Stimulated activated CD8-positive, alpha-beta memory T cell treated with anti-CD3 and anti-CD28 coated beads, Interleukin-7, amount 100 ng/mL, for 48 hours (primary cell): ENCODE measurements at regions not wholly inside any gene's neighbourhood (a gene's known extent, or its start where the extent isn't known, plus 50 kb on each side); places are given as distances from the start of the nearest gene placed in this dataset.

Experiments used
- DNase-seq, 2 donors: peaks; one replicate each; pipeline ENCODE4 v3.0.0-alpha.2; 2020; ENCODE audit warnings: low read depth in 1 of 2; ENCODE audit errors: extremely low read depth in 1 of 2

GRCh38 chr10:125460326-125460725 lies 222.6 kb downstream of the TEX36 start:
- no peak for DNase-seq

GRCh38 chr10:125457406-125457805 lies 225.6 kb downstream of the TEX36 start:
- no peak for DNase-seq

DNA sequence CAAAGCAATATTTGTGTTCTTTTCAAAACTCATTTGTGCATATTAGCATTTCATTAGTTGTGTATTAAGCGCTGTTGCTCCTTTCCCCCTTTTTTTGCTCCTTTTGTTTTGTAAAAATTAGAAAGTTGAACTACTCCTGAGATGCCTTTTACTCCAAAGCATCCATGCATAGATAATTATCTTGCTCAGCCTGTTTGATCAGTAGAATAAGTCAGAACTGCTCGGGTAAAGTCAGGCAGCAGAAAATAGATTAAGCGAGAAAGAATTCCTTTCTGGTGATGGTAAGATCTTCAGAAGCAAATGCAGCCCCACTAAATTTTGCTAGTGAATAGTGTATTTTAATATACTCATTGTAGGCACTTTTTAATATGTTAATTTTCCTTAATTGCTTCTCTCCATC lies 227.1 kb downstream of the TEX36 start:
- DNase-seq = no peak

- DNase-seq = no peak
These were observed 227.5 kb downstream of the TEX36 start for GRCh38 chr10:125455431-125455830.

GRCh38 chr10:125451319-125451718 lies 231.6 kb downstream of the TEX36 start:
- DNase-seq = no peak

- no peak for DNase-seq
These were observed 232.7 kb downstream of the TEX36 start for GRCh38 chr10:125450218-125450617.

- DNase-seq = no peak
These were observed 233.4 kb downstream of the TEX36 start for GRCh38 chr10:125449571-125449970.

- DNase-seq = no peak
These were observed 234.4 kb downstream of the TEX36 start for GRCh38 chr10:125448596-125448995.

GRCh38 chr10:125444790-125445189 lies 238.2 kb downstream of the TEX36 start:
- DNase-seq = no peak

- DNase-seq = no peak
These were observed 240.0 kb downstream of the TEX36 start for GRCh38 chr10:125442856-125443540.

DNA sequence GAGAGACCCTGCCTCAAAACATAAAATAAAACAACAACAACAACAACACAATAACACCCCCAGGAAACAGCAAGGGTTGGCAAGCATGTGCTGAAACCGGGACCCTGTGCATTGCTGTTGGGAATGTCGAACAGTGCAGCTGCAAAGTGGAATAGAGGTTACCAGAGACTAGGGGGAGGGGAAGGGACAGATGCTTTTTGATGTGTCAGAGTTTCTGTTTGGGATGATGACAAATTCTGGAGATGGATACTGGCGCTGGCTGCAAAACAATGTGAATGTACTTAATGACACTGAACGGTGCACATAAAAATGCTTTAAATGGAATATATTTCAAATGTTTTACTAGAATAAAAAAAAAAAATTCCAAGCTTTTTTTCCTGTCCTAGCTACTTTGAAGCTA lies 241.8 kb downstream of the TEX36 start:
- DNase-seq = no peak

DNA sequence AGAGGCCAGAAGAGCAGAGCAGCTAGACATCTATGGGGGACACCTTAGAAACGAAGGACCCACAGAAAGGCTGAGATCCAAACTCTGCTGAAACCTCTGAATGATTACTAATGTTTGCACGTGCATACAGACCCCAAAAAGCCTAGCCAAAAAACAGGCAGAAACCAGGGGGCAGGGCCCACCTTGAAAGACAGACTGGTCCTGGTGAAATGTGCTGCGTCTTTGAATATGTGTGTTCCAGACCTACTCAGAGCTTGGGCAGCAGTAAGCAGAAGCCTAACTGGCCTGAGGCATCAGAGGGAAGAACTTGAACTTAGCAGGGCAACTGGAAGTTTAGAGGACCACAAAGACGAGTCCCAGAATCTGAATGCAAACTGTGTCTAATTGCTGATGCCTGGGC lies 251.8 kb downstream of the TEX36 start:
- DNase-seq = no peak

DNA sequence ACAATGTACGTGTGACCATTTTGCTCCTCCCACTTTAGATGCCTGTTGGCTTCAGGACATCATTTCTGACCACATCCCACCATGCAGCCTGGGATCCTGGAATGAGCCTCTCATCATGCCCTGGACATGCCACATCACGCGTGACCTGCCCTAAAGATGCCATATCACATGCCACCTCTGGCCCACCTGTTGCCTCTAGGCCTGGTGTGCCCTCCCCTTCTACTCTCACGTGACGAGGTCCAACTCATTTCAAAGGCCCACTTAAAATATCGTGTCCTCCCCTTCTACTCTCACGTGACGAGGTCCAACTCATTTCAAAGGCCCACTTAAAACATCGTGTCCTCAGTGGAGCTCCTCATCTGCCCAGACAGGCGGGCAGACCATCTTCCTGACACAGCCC lies 254.9 kb downstream of the TEX36 start:
- DNase-seq = no peak

GRCh38 chr10:125424191-125424847 lies 258.6 kb downstream of the TEX36 start:
- no peak for DNase-seq

GRCh38 chr10:125423569-125423968 lies 259.4 kb downstream of the TEX36 start:
- no peak for DNase-seq

- no peak for DNase-seq
These were observed 259.5 kb upstream of the CTBP2 start for GRCh38 chr10:125419831-125420230.

DNA sequence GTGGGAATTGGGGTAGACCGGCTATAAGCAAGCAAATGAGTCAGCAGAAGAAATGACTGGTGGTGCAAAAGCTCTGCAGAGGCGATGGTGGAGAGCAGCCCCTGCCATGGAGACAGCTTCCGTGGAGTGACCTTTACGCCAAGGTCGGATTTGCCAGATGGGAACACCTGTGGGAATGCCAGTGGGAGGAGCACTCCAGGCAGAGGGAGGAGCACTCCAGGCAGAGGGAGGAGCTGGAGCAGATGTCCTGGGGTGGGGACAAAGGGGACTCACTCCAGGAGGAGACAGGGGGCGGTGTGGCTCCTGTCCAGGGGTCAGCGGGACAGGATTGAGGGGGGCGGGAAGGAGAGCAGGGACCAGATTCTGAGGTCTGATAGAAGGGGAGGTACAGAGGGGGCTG lies 258.8 kb upstream of the CTBP2 start:
- no peak for DNase-seq

- DNase-seq = no peak
These were observed 257.2 kb upstream of the CTBP2 start for GRCh38 chr10:125417605-125418004.

DNA sequence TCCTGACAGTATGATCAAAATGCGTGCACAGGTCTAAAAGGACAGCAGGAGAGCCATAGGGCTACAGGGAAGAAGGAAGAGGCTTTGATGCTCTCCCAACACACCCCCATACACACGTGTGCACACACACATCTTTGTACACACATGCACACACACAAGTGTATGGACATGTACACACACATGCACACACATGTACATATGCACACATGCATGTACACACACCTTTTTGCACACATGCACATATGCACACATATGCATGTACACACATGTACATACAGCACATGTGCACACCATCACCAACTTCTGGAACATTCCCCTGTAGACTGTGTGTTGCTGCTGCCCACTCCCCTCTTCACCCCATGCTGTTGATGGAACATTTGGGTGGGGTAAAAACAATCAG lies 255.6 kb upstream of the CTBP2 start:
- no peak for DNase-seq

- no peak for DNase-seq
These were observed 254.8 kb upstream of the CTBP2 start for GRCh38 chr10:125415006-125415633.

- no peak for DNase-seq
These were observed 251.4 kb upstream of the CTBP2 start for GRCh38 chr10:125411724-125412123.

DNA sequence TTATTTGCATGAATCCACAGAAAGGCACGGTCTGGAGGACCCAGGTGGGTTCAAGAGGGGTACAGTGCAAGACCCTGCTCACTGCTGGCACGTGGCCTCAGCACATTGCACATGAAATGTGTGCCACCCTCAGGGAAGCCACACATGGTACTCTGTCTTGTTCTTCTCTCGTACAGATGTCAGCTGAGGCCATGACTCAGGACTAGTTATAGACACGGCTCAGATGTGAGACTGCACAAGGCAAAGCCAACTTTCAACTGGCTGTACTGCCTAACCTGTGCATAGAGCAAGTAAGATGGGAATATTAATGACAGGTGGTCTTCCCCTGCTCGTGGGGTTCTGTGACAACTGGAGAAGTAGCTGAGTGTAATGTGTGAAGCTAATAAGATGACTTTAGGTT lies 249.4 kb upstream of the CTBP2 start:
- DNase-seq = no peak
